HG02885 (cell line): ENCODE measurements at regions not wholly inside any gene's neighbourhood (a gene's known extent, or its start where the extent isn't known, plus 50 kb on each side); places are given as distances from the start of the nearest gene placed in this dataset.
A peak's percentile ranks its signal among the peaks of the same experiment; 100 is the strongest.

ENCODE experiments used
- ATAC-seq: cut with Tn5 transposase; IDR thresholded peaks from one replicate; pipeline ENCODE4 v1.9.1; 2021; ENCODE audit warnings: mild to moderate bottlenecking; ENCODE audit not compliant: unreplicated experiment, poor library complexity

DNA sequence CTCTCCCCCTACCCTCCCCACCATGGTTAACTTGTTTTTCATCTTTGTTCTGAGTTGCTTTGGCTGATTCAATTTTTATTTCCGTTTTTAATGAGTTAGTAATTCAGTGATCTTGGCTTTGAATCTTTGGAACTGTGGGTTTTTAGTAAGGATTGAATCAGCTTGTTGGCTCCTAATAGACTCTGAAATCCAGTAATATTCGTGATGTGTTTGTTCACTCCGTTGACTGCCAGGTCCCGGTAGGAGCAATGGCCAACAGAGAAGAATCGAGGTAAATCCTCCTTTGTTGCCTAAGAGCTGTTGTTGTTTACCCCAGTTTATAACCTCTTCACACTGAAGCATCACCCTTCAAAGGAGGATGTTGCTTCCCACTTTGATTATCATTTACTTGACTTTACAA lies 92.7 kb downstream of the PCSK1 start:
- no peak for ATAC-seq

DNA sequence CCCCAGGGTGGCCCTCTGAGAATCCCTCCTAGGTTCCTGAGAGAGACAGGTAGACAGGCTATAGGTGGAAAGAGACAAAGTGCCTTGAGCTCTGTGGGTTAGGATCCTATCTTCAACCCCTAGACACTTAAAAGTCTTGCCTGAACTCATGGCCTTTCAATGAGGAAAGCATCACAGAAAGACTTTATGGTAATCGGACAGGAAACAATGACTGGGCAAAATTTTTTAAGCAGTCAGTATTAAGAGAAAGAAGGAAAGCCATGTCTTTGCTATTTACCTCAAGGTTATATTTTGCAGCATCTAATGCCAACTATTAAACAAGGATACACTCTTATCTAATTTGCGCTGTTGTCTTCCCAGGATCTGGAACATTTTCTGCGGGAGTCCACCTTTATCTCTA lies 93.2 kb downstream of the PCSK1 start:
- no peak for ATAC-seq

DNA sequence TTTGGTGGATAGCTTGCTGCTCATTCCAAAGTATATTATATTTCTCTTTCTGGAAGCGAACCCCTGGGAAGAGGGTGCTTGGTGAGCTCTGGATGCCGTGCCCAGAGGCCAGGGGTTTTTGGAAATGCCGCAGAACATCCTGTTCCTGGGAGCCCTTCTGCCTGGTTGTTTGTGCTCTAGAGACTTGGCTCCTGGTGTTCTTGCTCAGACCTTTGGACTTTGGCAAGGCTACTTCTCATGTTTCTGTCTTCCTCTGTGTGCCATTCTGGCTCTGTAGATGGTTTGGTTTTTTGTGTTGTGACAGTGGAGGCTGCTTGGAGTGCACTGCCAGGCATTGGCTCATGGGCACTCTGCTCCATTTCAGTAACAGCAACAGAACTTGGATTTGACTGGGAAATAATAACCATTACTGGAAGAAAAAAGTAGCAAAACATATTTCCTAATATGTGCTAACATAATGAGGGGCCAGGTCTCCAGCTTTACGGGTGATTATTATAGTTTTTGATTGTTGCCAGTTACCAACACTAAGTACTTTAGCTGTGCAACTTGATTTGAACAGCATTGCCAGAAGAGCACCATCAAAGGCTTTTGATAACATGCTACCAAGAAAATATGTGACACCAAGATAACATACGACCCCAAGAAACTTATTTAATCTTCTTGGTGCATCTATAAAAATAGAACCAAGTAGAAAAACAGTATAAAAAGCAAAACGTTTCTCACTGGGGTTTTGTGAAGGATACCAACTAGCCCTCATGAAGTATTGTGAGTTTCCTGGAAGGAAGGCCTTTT lies 94.2 kb downstream of the PCSK1 start:
- ATAC-seq, result no peak

DNA sequence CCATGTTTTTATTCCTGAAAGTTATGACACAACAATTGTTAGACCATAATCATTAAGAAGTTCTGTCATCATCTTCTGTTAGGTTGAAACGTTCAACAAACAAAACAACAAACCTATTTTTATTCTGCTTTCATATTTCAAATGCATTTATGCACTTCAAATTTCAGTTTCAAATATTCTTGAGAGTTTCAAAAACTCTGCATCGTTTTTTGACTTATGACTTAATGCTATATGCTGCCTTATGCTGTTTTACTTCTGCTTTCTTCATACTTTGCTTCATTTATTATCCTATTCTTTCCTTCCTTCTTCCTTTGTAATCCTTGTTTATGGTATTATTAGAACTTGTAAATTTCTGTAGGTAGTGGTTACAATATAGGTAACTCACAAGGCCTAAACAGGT lies 95.0 kb downstream of the PCSK1 start:
- ATAC-seq, result peak; percentile 61

DNA sequence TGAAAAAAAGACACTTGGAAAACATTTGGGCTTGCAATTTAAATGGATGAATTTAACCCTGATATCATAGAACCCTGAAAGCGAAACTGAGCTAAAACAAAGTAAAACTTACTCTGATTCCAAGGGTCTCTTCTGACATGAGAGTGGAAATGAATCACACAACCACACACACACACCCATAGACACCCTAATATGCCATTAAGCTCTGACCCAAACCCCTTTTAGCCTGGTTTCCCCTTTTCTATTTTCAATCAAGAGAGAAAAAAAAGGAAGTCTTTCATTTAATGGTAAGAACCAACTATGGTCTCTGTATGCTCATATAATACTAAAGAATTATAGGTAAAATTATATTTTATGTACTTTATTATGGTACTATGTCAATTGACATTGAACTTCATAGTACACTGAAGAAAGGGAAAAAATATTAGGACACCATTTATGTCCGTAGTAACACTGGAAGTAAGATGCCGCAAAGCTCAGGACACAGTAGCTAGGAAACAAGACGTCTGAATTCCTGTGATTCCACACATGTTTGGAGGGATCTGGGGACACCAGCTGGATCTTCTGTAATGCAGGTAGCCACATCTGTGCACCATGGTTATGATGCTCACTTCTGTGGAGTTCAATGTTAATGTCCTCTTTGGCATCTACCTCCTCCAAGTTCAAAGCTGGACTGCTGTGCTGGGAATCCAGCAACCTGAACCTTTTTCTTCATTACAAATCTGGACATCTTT lies 95.8 kb downstream of the PCSK1 start:
- ATAC-seq, result no peak

DNA sequence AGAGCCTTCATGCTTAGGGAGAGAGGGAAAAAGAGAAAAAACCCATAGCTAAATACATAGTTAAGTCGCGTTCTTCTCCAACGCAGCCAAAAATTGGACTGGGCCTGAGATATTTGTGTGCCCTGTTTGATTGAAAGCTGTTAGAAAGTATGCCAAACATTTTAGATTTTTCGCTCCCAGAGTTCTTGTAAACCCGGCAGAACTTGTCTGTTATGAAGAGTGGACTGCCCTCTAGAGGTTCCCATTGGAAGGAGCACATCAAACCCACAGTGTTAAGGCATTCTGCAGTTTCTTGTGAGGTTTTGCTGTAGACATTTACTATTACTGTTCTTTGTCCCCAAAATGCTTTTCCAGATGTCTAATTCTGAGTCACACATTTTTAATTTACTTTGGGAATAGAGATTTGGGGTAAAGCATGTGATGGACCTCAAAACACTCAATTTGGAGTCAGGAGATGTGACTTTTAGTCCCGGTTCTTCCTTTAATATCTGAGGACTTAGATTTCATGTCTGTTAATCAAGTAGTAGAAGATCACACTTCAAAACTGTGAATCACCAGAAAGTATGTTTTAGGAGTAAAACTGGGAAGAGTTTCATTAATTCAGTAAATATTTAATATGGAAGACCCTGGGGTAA lies 96.6 kb downstream of the PCSK1 start:
- ATAC-seq, result peak; percentile 65

DNA sequence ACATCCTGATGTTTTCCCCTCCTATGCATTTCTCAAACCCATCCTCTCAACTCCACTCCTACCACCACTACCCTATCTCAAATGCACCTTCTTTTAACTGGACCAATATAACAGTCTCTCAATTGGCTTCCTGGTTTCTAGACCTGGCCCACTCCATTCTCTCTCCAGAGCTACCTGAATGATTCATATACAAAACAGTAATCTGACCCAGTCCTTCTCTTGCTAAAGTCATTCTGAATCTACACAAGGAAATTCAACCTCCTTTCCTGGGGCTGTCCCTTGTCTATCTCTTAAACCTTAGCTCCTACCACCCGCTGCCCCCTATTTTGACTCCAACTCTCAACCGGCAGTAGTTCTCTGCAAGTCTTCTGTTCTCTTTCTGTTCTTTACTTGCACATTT lies 97.2 kb downstream of the PCSK1 start:
- no peak for ATAC-seq

DNA sequence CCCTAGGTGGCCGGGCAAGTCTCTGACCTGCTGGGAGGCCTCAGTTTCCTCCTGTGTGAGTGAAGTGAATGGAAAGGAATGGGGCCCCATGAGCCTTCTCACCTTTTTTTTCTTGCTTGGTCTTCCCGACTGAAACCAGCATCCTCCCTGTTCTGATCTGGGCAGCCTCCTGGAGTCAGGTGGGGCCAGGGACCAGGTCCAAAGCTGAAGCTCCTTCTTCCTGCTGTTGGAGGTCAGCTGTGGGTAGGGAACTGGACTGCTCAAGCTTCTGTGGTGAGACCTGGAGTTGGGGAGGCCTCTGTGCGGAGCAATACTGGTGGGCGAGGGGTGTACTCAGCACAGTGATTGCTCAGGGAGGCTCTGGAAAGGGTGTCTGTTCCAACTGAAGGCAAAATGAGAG lies 99.7 kb downstream of the PCSK1 start:
- ATAC-seq, result no peak

DNA sequence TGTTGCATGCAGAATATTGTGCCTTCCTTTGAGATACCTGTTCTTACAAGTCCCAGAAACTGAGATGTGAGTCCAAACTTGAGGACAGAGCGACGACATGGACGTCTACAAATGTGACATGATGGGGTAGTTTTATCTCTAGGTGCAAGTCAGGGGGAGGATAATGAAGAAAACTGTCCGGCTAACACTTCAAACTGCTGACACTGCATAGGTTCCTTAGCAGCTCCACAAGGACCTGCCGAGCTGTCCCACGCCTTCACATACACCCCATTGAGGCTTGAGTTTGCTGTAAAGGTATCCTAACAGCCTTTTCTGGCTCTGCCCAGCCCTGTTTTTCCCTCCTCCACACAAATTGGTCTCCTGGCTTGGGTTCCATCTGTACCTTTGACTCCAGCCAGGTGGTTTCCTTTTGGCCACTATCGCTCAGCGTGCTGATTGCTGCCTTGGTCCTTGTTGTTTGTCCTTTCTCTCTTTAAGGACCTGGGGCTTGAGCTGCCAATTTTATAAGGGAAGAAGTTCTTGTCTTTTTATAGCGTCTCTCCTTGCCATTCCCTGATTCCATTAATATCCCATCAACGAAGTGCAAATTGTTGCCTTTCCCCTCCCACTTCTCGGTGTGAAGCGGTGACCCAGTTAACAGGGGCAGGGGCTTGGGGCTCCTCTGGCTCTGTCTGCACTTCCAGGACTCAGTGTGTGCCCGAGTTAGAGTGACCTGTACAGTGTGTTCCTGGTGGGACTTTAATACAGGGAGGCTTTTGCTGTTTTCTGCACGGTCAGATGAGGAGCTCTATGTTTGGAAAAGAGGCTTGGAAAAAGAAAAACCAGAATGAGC lies 100.3 kb downstream of the PCSK1 start:
- no peak for ATAC-seq

DNA sequence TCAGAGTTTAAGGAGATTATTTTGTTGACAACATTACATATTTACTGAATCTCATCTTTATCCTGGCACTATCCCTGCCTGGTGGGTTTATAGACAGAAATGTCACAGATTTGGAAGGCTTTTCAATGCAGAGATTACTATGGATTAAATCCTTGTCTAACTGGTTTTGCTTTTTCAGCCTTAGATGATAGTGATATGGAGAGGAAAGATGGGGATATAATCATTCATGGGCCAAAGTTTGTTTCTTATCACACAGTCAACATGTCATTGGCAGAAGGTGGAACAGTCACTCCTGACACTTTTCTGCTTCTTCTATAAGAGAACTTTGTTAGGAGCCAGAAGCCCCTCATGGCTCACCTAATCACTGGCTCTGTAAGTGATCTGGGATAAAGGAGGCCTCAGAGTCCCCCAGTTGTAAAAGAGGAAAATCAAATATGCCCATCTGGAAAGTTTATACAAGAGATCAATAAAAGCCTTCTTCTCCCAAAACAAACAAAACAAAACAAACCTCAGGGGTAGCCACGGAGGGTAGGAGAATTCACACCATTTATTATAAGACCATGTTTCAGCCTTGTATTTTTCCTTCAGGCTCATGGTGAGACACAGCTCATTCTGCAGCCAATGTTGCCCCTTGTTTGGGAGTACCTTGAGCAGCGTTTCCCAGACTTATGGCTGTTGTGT lies 101.2 kb downstream of the PCSK1 start:
- no peak for ATAC-seq

DNA sequence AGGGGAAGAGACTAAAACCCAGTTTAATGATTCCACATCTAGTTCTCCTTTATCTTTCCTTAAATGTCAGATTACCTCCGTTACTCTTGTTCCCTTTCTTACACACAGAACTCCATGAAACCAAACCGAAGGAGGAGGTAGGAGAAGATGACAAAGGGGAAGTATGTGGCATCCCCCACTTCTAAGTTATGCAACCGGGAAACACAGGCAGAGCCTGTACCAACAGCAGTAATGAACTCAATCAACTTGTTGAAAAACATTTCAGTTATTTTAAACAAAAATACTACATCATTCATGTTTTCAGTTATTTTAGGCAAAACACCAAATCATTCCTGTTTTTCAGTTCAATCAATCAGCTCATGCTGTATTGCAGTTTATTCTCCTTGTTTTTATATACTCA lies 101.8 kb downstream of the PCSK1 start:
- ATAC-seq, result no peak

DNA sequence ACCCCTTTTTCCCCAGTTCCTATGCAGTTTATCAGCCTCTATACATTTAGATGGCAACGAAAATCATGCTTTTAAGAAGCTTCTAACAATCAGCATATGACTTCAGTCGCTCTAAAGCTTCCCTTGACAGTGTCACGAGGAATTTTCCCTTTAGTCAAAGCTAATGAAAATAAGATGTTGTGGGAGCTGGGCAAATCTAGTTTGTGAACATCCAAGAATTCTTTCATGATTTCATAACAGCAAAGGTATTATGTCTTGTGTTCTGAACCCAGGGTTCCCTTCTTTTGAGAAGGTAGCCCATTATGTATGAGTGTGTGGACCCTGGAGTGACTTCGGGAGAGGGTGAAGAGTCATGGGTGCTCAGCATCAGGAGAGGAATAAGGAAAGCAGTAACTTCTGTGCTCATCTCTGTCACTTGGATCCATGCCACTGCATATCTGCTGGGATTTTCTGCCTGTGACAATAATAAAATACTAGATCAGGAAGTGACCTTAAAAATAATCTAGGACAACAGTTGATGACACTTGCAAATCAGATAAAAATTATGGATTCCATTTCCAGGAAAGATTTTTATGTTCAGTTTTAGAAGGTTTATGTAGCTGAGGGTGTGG lies 102.4 kb downstream of the PCSK1 start:
- no peak for ATAC-seq

DNA sequence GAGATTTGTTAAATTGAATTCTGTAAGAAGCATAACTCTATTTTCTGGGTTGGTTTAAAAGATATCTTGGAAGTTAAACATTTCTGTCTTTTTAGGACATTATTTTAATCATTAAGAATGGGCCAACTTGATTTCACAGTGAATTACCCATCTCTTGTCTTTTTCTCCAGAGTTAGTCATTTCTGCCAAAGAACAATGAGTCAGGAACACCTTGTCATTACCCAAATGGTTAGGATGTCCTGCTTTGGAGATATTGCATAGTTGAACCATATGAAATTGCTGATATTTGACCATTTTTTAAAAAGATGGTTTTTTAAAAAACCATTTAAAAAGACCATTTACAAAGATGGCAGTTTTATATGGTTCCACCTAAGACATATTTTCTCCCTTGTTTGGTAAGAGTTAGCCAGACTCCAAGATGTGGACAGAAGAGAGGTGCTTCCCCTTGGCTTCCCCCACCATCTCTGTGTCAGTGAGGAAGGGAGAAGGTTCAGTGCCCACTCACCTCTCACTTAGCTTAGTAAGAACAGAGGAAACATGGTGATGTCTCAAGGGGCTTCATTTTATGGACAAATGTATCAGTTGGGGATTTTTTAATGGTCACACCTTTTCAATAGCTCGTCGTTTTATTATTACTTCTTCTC lies 103.0 kb downstream of the PCSK1 start:
- ATAC-seq, result no peak

DNA sequence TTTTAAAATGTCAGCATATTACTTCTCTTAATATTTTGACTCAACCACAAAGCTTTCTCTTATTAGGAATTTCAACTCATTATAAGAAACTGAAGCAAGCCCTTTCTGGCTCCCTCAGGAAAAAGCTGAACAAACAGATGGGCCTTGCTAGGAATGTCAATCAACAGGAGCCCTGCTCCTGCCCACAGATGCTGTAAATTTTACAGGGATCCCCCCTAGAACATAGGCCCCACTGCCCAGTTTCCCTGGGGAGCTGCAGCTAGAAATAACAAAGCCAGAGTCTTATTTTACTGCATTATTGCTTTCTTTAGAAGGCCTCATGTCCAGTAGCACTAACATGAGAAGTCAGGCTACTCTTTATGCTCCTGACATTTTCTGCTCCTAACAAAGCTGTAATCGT lies 103.8 kb downstream of the PCSK1 start:
- no peak for ATAC-seq

DNA sequence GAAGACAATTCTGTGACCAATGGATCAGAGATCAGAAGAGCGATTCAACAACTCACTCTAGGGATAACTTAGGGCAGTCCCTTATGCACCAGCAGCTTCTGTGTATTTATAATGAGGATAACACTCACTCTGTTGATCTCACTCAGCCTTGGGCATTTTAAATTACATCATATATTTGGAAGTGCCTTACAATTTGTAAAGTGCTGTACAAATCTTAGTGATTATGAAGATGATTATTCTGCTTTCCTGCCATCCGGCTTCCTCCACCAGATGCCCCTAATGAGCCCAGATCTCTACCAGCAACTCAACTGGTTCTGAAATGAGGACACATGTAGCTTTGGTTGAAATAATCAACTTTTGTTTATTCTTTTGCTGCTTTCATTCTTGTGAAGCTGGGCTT lies 105.3 kb downstream of the PCSK1 start:
- ATAC-seq, result no peak

DNA sequence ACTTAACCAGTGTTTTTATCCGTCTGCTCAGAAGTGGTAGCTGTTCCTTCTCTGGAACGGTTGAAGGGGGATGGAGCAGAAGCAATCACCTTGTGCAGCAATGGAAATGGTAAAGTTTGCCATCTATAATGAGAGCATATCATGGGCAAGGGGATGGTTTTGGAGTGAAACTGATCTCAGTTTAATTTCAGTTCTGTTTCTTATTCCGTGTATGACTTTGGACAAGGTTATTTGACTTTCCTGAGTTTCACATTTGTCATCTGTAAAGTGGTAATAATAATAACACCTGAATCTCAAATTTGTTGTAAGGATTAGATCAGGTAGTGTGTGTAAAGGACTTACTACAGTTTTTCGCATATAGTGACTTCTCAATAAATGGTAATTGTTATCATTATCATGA lies 106.1 kb downstream of the PCSK1 start:
- peak; percentile 91 for ATAC-seq

DNA sequence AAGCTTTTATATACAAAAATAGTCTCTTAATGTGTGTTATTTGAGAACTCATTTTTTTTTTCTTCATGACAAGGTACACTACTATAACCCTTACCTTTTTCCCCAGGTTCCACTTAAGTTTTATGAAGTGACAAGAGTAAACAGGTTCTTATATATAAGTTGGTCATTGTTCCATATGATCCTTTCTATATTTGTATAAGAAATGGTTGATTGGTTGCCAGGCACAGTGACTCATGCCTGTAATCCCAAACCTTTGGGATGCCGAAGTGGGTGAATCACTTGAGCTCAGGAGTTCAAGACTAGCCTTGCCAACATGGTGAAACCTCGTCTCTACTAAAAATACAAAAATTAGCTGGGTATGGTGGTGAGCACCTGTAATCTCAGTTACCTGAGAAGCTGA lies 108.3 kb downstream of the PCSK1 start:
- no peak for ATAC-seq

DNA sequence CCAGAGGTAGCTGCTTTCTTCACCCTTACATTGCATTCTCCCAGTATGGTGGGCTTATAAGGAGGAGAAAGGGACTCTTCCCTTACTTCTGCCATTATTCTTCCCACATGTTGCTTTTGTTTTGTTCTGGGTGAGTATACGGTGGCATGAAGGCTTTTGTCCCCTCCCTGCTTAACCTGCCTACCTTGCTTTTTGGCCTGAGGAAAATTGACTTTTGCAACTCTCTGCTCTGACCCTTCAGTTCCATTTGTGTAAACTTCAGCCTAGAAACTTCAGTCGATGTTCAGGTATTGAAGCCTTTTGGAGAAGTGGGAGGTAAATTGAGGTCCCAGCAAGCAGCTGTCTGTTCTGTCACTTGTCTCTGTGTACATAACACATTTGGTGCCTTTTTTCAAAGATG lies 110.2 kb downstream of the PCSK1 start:
- no peak for ATAC-seq

DNA sequence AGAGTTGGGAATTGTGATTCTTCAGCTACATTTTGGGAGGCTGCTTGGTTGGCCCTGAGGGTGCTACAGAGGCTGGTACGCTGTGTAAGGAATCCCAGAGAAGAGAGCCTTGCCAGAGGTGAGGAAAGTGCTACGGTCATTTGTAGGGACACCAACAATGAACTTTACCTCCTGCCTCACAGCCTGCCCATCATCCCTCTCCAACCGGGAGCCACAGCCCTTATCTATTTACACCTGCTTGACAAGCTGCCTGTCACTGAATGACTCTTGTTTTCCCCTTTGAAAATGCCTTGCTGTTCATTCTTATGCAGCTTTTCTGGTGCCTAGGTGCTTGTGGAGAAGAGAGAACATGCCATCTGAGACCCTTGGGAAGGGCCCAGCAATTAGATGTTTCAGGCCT lies 110.8 kb downstream of the PCSK1 start:
- ATAC-seq, result no peak
